Natural killer cell (primary cell): ENCODE measurements at regions not wholly inside any gene's neighbourhood (a gene's known extent, or its start where the extent isn't known, plus 50 kb on each side); places are given as distances from the start of the nearest gene placed in this dataset.

Experiments
- ATAC-seq, 3 donors: fragments of 150-1000 bp in 2 of 3; fragments of 200-7000 bp in 1 of 3; cut with Tn5 transposase; 1 replicate in 1 of 3; 2 replicates in 2 of 3; pipeline ENCODE4 v1.10.0; 2021; ENCODE audit warnings: mild to moderate bottlenecking in 2 of 3, moderate library complexity in 2 of 3
- DNase-seq, 2 donors: peaks; one replicate each; pipeline versions ENCODE4 v3.0.0 to v3.0.0-alpha.2; 2013 to 2021; ENCODE audit warnings: mixed read lengths in 1 of 2
- H3K27ac ChIP-seq: one replicate; pipeline ENCODE4 v1.5.1; 2013; ENCODE audit warnings: mild to moderate bottlenecking, low read length
- H3K27me3 ChIP-seq: one replicate; pipeline ENCODE4 v1.6.1; 2013; ENCODE audit warnings: low read length; ENCODE audit not compliant: control insufficient read depth, insufficient read depth
- H3K36me3 ChIP-seq: one replicate; pipeline ENCODE4 v1.6.1; 2013; ENCODE audit warnings: low read length; ENCODE audit not compliant: control insufficient read depth, insufficient read depth
- H3K4me1 ChIP-seq: one replicate; pipeline ENCODE4 v1.6.1; 2013; ENCODE audit warnings: low read length; ENCODE audit not compliant: control insufficient read depth, insufficient read depth
- H3K4me3 ChIP-seq: one replicate; pipeline ENCODE4 v1.5.1; 2013; ENCODE audit warnings: low read length
- H3K9me3 ChIP-seq: one replicate; pipeline ENCODE4 v1.6.1; 2013; ENCODE audit warnings: low read length; ENCODE audit not compliant: control insufficient read depth, insufficient read depth
- H3K27ac Mint-ChIP-seq, 2 donors: one replicate each; pipeline ENCODE4 v1.8.0; 2022; ENCODE audit warnings: mild to moderate bottlenecking in 2 of 2, mixed read lengths in 2 of 2, moderate library complexity in 1 of 2
- H3K27me3 Mint-ChIP-seq, 2 donors: one replicate each; pipeline ENCODE4 v1.8.0; 2022; ENCODE audit warnings: low read depth in 2 of 2, mixed read lengths in 2 of 2
- H3K36me3 Mint-ChIP-seq: one replicate; pipeline ENCODE4 v1.8.0; 2022; ENCODE audit warnings: mixed read lengths
- H3K4me1 Mint-ChIP-seq, 2 donors: one replicate each; pipeline ENCODE4 v1.8.0; 2022; ENCODE audit warnings: mixed read lengths in 2 of 2
- H3K4me3 Mint-ChIP-seq: one replicate; pipeline ENCODE4 v1.8.0; 2022; ENCODE audit warnings: mild to moderate bottlenecking, moderate library complexity, mixed read lengths
- H3K9me3 Mint-ChIP-seq, 2 donors: one replicate each; pipeline ENCODE4 v1.8.0; 2022; ENCODE audit warnings: mixed read lengths in 2 of 2
- WGBS: methylation state at CpG from one replicate; pipeline ENCODE4 v1.1.7; 2013; ENCODE audit warnings: missing lambda C conversion rate; ENCODE audit not compliant: insufficient coverage; 5-methylcytosine and 5-hydroxymethylcytosine counted together
- intact Hi-C: fragments of 100-400 bp; cut with micrococcal nuclease; formaldehyde crosslinking; loops from one replicate; pipeline ENCODE4 v1.14.2; 2022
- TF ChIP-seq, protein P1 (sequence below): fragments of 200-600 bp; IDR thresholded peaks from one replicate; pipeline ENCODE4 v1.8.0; 2022; ENCODE audit warnings: antibody characterized with exemption

DNA sequence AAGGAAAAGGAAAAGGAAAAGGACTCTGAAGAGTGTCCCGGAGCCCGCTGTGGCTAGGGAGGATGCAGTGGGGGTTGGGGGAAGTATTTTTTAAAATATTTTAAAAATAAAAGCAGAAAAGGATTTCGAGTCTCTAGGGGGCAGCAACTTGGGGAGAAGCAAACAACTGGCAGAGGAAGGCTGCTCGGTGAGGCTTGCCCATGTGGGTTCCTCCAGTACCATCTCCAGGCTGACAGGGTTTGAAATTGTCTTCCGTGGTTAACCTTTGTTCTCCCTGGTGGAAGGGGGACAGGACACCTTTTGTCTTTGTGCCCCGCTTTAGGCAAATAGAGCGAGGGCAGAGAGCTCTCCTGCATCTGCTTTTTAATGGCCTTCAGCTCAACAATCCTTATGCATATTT is 60.4 kb upstream of the SNX9 start:
- peak overlapping the region; percentile 17 for H3K4me3 Mint-ChIP-seq
- peak in 1 of 2 donors; percentile 53 for DNase-seq
- 21% methylated on average over 7 of the region's 7 CpGs for WGBS
- Histone ChIP-seq H3K36me3 (no peaks in the 10 kb centered on the region), H3K4me1 (peaks cover 36% of the 10 kb centered on the region), H3K9me3 (no peaks in the 10 kb centered on the region), H3K27ac (no peak overlapping the region), H3K27me3 (no peaks in the 10 kb centered on the region), H3K4me3 (no peak overlapping the region)
- H3K36me3 Mint-ChIP-seq = no peaks in the 10 kb centered on the region
- TF ChIP-seq, protein P1, sequence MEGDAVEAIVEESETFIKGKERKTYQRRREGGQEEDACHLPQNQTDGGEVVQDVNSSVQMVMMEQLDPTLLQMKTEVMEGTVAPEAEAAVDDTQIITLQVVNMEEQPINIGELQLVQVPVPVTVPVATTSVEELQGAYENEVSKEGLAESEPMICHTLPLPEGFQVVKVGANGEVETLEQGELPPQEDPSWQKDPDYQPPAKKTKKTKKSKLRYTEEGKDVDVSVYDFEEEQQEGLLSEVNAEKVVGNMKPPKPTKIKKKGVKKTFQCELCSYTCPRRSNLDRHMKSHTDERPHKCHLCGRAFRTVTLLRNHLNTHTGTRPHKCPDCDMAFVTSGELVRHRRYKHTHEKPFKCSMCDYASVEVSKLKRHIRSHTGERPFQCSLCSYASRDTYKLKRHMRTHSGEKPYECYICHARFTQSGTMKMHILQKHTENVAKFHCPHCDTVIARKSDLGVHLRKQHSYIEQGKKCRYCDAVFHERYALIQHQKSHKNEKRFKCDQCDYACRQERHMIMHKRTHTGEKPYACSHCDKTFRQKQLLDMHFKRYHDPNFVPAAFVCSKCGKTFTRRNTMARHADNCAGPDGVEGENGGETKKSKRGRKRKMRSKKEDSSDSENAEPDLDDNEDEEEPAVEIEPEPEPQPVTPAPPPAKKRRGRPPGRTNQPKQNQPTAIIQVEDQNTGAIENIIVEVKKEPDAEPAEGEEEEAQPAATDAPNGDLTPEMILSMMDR = no peak
- intact Hi-C loops = loop anchor here (5.0 kb wide), 3 partner anchors 60 to 1275 kb away; partner anchors contain the start of gene SNX9
- ATAC-seq = no peak
- H3K27me3 Mint-ChIP-seq = peaks cover 13 to 20% of the 10 kb centered on the region in 2 donors
- H3K4me1 Mint-ChIP-seq = peaks cover 21 to 39% of the 10 kb centered on the region in 2 donors
- peak overlapping the region in 1 of 2 donors; percentile 3 for H3K27ac Mint-ChIP-seq
- H3K9me3 Mint-ChIP-seq = no peaks in the 10 kb centered on the region

DNA sequence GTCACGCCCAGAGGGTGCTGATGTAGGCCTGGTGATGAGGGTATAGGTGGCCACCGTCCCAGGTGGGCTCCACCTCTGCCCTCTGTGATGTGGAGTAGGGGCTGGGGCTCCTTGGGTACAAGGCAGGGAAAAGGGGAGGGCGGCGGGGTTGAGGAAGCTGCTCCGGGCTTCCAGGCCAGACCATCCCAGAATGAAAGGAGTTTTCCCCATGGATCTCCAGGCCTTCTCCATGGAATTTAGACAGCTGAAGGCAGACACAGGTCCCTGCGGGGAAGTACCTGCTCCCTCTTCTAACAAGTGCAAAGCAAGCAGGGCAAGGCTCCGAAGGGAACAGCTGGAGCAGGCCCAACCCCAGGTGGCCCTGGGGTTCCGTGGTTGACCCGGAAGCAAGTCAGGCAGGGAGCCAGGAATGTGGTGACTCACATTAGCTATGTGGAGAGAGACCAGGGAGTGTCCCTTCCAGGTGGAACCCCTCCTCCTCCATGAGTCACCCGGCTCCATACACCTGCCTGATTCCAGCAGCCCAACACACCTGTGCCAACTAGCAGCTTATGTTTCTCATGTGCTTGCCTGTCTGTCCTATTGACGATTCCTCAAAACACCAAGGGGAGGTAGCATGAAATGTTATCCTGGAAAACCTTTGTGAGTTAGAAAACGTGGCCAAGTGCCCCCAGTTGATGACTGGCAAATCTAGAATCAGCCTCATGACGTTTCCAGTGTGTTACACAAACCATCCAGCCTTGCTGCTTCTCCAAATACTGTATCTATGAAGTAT is 59.7 kb upstream of the SNX9 start:
- peak in 1 of 2 donors; percentile 46 for DNase-seq
- H3K27me3 Mint-ChIP-seq = peaks cover 6 to 13% of the 10 kb centered on the region in 2 donors
- no peak overlapping the region for H3K4me3 ChIP-seq
- peaks cover 42% of the 10 kb centered on the region for H3K4me1 ChIP-seq
- intact Hi-C loops = loop anchor here (5.0 kb wide), 3 partner anchors 59 to 1274 kb away; partner anchors contain the start of gene SNX9
- peaks cover 21 to 39% of the 10 kb centered on the region in 2 donors for H3K4me1 Mint-ChIP-seq
- WGBS = 71% methylated on average over 13 of the region's 13 CpGs
- TF ChIP-seq, protein P1 = no peak
- H3K27ac ChIP-seq = peak overlapping the region; percentile 56
- peak overlapping the region; percentile 83 for H3K4me3 Mint-ChIP-seq
- H3K27ac Mint-ChIP-seq = peak overlapping the region; percentile 78 to 95
- H3K9me3 Mint-ChIP-seq = no peaks in the 10 kb centered on the region
- H3K9me3 ChIP-seq = no peaks in the 10 kb centered on the region
- no peak for ATAC-seq
- H3K36me3 ChIP-seq = no peaks in the 10 kb centered on the region
- no peaks in the 10 kb centered on the region for H3K27me3 ChIP-seq
- H3K36me3 Mint-ChIP-seq = no peaks in the 10 kb centered on the region

DNA sequence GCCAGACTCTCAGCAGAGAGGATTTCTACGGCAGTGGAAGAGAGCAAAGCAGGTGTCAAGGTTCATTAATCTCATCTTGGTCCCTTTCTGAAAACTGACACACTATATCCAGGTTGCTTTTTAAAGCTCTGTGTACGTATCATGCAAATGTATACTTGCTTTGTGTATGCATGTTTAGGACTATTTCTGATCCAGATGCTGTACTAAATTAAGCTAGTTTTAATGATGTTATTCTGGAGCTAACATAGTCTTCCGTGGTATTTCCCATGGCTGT is 59.2 kb upstream of the SNX9 start:
- Mint-ChIP-seq H3K4me3 (peak overlapping the region; percentile 83), H3K27ac (peak overlapping the region; percentile 78 to 95), H3K9me3 (no peaks in the 10 kb centered on the region), H3K27me3 (peaks cover 1 to 8% of the 10 kb centered on the region in 2 donors), H3K4me1 (peaks cover 21 to 39% of the 10 kb centered on the region in 2 donors), H3K36me3 (no peaks in the 10 kb centered on the region)
- Histone ChIP-seq H3K36me3 (no peaks in the 10 kb centered on the region), H3K27me3 (no peaks in the 10 kb centered on the region), H3K4me3 (peak overlapping the region; percentile 1), H3K4me1 (peaks cover 44% of the 10 kb centered on the region), H3K9me3 (no peaks in the 10 kb centered on the region), H3K27ac (peak overlapping the region; percentile 56)
- no peak for ATAC-seq
- WGBS = 28% methylated on average over 3 of the region's 3 CpGs
- DNase-seq = no peak
- intact Hi-C loops = loop anchor here (5.0 kb wide), 3 partner anchors 58 to 1273 kb away; partner anchors contain the start of gene SNX9
- TF ChIP-seq, protein P1 = no peak
